ENCODE measurements at regions not wholly inside any gene's neighbourhood (a gene's known extent, or its start where the extent isn't known, plus 50 kb on each side); places are given as distances from the start of the nearest gene placed in this dataset.

DNA sequence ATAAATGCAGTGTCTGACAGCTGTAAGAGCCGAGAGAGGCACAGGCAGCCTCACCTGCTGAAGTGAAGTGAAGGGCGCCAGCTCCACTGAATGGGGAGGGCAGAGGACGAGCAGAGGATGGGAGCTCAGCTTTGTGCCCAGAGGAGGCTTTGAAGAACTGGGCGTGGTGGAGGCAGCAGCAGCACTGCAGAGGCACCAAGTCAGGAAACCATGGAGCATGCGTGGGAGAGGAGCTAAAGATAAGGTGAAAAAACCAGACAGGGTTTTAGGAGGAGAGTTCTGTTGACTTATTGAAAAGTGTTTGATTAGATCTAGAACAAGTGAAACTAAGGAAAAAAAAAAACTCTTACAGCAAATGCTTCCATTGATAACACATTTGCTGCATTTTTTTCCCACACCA, 216.4 kb downstream of the CXCL12 start:
- TF ChIP-seq HOXB13 (CRISPR knock-in tag; IDR thresholded peaks at IDR 0.05; ENCODE audit: low read depth) (no peak), CHD2 (IDR thresholded peaks at IDR 0.05; ENCODE audit: low read length, partially characterized antibody) (no peak), HMGXB4 (CRISPR knock-in tag; IDR thresholded peaks at IDR 0.05; ENCODE audit: borderline replicate concordance) (no peak), KDM1A (IDR thresholded peaks at IDR 0.05; ENCODE audit: low read depth) (no peak), EP300 (IDR thresholded peaks at IDR 0.05) (no peak), NR3C1 (IDR thresholded peaks at IDR 0.05) (no peak), BHLHE40 (IDR thresholded peaks at IDR 0.05; ENCODE audit: low read depth, low read length) (no peak), RCOR1 (IDR thresholded peaks at IDR 0.05; ENCODE audit: low read depth, low read length) (no peak)
- TF ChIP-seq, protein P1, sequence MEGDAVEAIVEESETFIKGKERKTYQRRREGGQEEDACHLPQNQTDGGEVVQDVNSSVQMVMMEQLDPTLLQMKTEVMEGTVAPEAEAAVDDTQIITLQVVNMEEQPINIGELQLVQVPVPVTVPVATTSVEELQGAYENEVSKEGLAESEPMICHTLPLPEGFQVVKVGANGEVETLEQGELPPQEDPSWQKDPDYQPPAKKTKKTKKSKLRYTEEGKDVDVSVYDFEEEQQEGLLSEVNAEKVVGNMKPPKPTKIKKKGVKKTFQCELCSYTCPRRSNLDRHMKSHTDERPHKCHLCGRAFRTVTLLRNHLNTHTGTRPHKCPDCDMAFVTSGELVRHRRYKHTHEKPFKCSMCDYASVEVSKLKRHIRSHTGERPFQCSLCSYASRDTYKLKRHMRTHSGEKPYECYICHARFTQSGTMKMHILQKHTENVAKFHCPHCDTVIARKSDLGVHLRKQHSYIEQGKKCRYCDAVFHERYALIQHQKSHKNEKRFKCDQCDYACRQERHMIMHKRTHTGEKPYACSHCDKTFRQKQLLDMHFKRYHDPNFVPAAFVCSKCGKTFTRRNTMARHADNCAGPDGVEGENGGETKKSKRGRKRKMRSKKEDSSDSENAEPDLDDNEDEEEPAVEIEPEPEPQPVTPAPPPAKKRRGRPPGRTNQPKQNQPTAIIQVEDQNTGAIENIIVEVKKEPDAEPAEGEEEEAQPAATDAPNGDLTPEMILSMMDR (IDR thresholded peaks at IDR 0.05), result no peak
- TF ChIP-seq, protein P2, sequence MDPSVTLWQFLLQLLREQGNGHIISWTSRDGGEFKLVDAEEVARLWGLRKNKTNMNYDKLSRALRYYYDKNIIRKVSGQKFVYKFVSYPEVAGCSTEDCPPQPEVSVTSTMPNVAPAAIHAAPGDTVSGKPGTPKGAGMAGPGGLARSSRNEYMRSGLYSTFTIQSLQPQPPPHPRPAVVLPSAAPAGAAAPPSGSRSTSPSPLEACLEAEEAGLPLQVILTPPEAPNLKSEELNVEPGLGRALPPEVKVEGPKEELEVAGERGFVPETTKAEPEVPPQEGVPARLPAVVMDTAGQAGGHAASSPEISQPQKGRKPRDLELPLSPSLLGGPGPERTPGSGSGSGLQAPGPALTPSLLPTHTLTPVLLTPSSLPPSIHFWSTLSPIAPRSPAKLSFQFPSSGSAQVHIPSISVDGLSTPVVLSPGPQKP (IDR thresholded peaks at IDR 0.05; ENCODE audit: low read depth, low read length), result no peak
- TF ChIP-seq, protein P3, sequence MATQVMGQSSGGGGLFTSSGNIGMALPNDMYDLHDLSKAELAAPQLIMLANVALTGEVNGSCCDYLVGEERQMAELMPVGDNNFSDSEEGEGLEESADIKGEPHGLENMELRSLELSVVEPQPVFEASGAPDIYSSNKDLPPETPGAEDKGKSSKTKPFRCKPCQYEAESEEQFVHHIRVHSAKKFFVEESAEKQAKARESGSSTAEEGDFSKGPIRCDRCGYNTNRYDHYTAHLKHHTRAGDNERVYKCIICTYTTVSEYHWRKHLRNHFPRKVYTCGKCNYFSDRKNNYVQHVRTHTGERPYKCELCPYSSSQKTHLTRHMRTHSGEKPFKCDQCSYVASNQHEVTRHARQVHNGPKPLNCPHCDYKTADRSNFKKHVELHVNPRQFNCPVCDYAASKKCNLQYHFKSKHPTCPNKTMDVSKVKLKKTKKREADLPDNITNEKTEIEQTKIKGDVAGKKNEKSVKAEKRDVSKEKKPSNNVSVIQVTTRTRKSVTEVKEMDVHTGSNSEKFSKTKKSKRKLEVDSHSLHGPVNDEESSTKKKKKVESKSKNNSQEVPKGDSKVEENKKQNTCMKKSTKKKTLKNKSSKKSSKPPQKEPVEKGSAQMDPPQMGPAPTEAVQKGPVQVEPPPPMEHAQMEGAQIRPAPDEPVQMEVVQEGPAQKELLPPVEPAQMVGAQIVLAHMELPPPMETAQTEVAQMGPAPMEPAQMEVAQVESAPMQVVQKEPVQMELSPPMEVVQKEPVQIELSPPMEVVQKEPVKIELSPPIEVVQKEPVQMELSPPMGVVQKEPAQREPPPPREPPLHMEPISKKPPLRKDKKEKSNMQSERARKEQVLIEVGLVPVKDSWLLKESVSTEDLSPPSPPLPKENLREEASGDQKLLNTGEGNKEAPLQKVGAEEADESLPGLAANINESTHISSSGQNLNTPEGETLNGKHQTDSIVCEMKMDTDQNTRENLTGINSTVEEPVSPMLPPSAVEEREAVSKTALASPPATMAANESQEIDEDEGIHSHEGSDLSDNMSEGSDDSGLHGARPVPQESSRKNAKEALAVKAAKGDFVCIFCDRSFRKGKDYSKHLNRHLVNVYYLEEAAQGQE (IDR thresholded peaks at IDR 0.05), result no peak
